ENCODE measurements at regions not wholly inside any gene's neighbourhood (a gene's known extent, or its start where the extent isn't known, plus 50 kb on each side); places are given as distances from the start of the nearest gene placed in this dataset.

DNA sequence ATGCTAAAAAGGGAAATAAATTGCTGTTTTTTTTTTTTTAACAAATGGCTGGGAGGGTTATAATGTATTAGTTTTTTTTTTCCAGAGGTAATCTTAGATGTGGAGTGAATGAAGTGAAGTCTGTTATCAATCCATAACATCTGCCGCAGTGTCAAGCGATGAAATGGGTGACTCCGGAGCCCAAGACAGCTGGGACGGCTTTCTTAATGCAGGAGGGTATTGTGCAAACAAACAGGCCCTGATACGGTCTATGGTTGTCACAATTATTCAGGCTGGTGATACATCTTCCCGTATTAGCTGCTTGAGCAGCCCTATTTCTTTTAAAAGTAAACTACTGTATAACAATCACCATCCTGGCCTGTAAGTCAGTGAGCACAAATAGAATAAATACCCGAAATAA, 1231.2 kb downstream of the GATA3 start:
- no peak for TF ChIP-seq ZNF274 (IDR thresholded peaks at IDR 0.05; ENCODE audit: low read depth, low read length)
- H3K4me3 ChIP-seq (ENCODE audit: low read length), result no peak overlapping the region

DNA sequence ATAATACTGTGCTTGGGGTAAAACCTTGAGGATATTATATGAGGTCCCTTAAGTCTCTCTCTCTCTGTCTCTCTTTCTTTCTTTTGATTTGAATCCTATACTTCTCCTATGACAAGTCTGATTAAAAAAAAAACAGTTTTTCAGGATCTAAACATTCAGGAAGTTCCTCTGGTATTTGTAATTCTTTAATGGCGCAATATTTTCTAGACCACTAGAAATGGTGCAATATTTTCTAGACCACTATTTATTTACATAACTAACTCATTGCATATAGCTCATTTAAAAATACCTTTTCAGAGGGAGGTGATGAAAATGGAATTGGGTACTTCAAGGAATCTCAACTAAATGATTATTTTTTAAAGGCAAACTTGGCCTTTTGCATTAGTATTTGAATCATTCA, 1235.3 kb downstream of the GATA3 start:
- no peak overlapping the region for H3K4me3 ChIP-seq (ENCODE audit: low read length)

DNA sequence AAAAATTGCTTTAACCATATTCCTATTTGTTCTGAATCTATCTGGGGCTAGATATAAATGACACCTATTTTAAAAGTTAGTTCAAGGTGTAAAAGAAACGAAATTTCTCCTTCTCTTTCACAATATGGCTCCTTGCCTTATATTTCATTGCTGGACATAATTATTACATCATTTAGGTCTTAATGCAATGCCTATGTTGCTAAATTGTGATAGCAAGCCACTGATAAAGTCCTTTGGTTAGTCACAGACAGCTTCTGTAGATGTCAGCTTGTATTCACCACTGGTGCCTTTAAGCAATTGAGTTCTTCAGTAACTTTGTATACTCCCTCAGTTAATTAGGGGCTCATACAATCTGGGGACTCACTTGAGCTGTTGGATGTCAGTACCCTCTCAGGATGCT, 1236.6 kb downstream of the GATA3 start:
- H3K4me3 ChIP-seq (ENCODE audit: low read length), result no peak overlapping the region
- no peak for TF ChIP-seq ZNF274 (IDR thresholded peaks at IDR 0.05; ENCODE audit: low read depth, low read length)

More for the DNA sequence above, 1235.3 kb downstream of the GATA3 start:
- no peak for TF ChIP-seq ZNF274 (IDR thresholded peaks at IDR 0.05; ENCODE audit: low read depth, low read length)

DNA sequence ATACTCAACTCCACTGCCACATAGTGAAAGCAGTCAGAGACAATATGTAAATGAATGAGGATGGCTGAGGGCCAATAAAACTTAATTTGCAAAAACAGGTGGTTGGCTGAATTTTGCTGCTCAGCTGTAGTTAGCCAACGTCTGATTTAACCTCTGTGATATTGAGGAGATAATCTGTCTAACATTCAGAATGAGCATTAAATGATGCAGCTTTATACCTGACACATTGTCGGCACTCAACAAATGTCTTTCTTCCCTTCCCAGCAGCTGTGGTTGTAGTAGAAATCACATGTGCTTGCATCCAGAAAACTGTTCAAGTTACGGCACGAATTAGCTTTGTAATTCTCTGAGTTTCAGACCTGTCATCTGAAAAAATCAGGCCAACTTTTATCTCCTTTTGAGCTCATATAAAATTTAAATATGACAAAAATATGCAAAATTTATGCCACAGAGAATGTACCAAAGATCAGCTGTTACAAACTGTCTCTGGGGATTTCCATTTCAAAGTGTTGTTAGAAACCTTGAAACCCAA, 1239.7 kb downstream of the GATA3 start:
- TF ChIP-seq ZNF274 (IDR thresholded peaks at IDR 0.05; ENCODE audit: low read depth, low read length), result no peak
- no peak overlapping the region for H3K4me3 ChIP-seq (ENCODE audit: low read length)

DNA sequence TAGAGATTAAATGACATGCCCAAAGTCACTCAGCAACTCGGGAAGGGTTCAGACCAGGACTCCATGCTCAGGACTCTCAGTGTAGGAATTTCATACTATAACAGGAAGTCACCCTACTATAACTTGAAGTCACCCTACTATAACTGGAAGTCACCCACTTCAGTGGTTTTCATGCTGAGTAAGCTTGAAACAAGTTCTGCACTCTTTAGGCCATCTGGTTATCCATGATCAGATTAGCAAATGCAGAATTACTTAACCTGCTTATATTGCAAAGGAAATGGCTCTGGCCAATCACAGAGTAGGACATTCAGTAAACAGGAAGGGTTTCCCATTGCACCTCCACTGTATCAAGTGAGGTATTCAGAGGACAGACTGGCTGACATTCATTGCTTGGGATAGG, 1240.4 kb downstream of the GATA3 start:
- no peak for TF ChIP-seq ZNF274 (IDR thresholded peaks at IDR 0.05; ENCODE audit: low read depth, low read length)
- H3K4me3 ChIP-seq (ENCODE audit: low read length), result no peak overlapping the region

DNA sequence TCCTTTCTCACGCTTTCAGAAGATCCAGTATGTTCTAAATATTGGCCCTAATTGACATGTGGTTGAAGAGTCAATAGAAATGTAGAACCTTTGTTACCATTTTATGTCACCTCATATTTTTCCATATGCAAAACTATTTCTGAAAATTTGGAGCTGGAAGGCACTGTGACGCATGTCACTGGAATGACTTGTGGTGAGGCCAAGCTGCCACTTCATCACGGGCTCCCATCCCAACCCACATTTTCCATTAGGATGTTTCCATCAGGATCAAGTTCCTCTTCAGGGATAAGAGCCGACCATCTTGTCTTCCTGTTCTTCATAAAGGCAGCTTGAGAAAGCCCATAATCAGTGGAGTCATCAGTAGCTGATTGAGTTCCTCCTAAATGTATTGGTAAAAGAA, 1241.7 kb downstream of the GATA3 start:
- TF ChIP-seq ZNF274 (IDR thresholded peaks at IDR 0.05; ENCODE audit: low read depth, low read length), result no peak
- H3K4me3 ChIP-seq (ENCODE audit: low read length), result no peak overlapping the region

DNA sequence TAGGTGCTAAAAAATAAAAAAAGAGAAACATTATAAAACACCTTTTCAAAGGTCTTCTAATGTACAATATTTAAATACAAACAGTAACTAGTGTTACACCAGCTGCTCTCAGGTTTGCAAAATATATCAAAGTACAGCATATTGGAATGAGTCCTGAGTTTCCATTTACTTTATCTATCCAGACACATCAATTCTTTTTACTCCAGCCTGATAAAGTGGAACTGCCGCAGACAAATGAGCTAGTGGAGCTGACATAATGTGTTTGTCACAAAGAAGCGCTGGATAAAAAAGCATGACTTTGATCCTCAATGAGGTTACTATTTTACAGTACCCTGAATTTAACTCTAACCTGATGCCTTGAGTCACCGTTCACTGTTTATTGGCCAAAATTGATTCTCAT, 1243.1 kb downstream of the GATA3 start:
- TF ChIP-seq ZNF274 (IDR thresholded peaks at IDR 0.05; ENCODE audit: low read depth, low read length), result no peak
- no peak overlapping the region for H3K4me3 ChIP-seq (ENCODE audit: low read length)

DNA sequence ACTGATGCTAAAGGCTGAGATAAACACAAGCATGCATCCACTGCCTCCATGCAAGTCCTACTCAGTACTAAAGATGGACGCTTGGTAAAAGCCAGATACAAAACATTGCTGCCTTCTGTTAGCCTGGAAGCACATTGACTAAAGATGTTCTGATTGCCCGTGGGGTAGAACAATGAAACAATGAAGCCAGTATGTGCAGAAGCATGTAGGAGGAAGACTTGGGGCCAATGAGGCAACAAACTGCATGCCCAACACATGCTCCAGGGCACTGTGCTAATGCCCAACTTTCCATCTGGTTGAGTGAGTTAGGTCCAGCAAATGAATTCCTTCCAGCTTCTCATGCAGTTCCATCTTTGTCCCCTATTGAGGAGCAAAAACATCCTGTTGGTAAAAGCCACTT, 1245.5 kb downstream of the GATA3 start:
- no peak overlapping the region for H3K4me3 ChIP-seq (ENCODE audit: low read length)
- no peak for TF ChIP-seq ZNF274 (IDR thresholded peaks at IDR 0.05; ENCODE audit: low read depth, low read length)

DNA sequence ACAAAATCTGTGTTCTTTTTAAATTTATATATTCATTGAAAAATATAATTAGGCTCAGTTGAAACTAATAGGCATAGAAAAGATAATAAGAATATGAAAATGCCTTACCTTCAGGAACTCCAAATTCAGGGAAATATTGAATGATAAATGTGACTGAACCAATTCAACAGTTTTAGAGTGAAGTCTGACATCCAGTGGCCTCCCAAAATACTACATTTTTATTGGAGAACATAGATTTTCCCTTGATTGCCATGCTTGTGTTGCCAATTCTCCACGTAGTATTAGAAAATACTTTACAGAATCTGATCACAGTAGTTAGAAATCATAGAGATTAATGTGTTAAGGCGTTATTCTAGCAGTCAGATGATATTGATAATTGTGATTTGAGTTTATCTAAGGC, 1246.7 kb downstream of the GATA3 start:
- H3K4me3 ChIP-seq (ENCODE audit: low read length), result no peak overlapping the region
- TF ChIP-seq ZNF274 (IDR thresholded peaks at IDR 0.05; ENCODE audit: low read depth, low read length), result no peak

DNA sequence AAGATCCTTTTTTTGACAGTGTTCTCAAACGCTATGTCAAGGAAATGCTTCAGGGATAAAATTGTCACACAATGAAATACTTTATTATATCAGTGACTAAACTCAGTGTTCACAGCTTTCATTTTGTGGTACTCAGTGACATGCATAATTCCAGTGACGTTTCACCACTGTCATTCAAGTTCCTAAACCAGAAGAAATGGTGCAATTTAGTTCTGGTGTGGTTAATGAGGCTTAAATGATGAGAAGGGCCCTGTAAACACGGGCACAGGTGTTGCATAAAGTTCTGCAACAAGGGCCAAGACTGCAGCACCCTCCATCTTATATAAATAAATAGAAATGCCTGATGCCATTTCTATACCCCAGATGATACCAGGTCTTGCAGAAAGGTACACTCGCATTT, 1247.1 kb downstream of the GATA3 start:
- no peak for TF ChIP-seq ZNF274 (IDR thresholded peaks at IDR 0.05; ENCODE audit: low read depth, low read length)

DNA sequence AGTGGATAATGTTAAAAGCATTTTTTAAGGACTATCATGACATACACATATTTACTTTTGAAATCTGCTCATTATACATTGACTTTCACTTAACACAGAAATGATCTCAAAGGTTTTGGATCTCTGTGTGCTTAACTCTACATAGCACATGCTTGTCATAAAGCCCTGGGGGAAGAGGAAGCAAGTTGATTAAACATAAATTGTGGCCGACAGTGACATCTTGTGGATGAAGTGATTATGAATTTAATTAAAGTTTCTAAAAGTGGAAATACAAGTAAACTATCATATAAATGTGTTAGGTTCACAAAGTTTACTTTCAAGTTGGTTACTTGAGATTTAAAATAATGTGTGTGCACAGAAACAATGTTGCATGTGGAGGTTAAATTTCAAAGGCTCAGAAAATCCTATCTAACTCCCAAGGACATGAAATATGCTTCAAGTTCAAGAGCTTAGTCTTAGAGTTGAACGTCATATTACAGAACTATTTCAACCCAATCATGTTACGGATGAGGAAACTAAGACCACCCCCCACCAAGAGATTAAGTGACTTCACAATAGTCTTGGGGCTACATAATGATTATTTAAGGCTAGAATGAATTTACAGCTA, 1247.8 kb downstream of the GATA3 start:
- no peak overlapping the region for H3K4me3 ChIP-seq (ENCODE audit: low read length)
- TF ChIP-seq ZNF274 (IDR thresholded peaks at IDR 0.05; ENCODE audit: low read depth, low read length), result no peak

More for the DNA sequence above, 1247.1 kb downstream of the GATA3 start:
- no peak overlapping the region for H3K4me3 ChIP-seq (ENCODE audit: low read length)

DNA sequence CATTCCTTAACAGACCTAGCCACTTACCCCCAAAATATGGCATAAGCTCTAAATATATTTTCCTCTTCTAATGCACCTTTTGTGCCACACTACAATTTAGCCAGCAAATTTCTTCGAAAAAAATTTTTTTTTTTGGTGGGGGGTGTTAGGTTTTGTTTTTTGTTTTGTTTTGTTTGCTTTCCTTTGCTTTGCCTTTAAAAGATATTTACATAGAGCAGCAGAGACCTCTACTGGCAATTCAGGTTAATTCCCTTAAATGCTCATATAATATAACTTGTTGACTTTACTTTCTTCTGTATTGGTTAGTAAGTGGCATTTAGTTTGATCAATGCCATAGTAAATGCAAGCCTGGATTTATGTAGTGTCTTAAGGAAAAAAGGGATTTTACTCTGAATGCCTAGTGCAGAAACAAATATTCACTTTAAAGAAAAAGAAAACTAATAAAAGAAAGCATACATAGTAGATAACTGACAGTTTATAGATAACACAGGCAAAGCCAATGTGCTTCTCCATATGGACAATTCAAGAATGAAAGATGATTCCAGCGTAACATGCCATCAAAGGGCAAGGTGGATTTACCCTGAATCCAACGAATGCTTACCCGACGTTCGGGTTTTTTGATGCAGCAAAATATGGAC, 1250.6 kb downstream of the GATA3 start:
- no peak for TF ChIP-seq ZNF274 (IDR thresholded peaks at IDR 0.05; ENCODE audit: low read depth, low read length)
- H3K4me3 ChIP-seq (ENCODE audit: low read length), result no peak overlapping the region

DNA sequence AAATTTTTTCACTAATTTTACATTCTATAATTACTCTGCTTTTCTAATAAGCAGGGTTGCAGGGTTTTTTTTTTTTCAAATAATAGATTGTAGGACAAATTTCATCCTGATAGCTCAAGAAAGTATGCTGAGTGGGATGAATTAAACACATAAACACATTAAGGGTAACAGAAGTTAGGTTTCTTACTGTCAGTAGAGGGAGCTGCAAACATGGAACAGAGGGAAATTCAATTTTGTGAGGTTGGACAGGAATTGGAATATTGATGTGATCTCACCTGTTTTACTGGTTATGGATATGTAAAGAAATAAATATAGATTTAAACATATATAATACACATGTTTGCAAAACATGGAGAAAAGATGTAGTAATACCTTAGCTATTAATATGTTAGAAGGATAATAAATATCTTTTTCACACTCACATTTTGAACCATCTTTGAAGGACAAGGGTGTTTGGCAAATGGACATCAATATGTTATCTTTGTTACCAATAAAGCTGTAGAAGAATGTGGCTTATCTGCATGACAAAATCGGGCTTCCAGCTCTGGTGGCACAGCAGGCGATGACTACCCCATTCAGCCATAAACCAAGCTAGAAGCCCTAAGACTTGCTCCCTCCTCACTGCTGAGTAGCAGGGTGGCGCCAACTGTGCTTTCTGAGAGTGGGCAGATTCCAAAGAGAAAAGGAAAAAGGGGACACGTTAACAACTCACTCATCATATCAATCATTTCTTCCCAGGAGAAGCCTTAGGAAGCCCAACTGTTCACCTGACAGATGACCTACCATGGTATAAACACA, 1257.4 kb downstream of the GATA3 start:
- H3K4me3 ChIP-seq (ENCODE audit: low read length), result no peak overlapping the region

DNA sequence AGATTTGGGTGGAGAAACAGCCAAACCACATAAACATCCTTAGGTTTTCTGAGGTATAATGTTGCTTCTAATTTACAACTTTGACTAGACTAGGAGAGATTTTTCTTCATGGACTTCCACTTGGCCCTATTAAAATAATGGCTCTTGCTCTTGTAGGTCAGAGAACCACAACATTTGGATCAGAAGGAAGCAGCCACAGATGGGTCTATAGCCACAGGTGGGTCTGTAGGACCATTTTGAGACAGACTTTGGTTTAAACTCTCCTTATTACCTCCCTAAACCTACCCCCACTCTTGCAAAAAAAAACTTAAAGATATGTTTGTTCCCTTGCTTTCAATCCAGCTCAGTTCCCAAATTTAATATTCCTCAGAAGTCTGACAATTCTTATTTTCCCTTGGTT, 1260.8 kb downstream of the GATA3 start:
- no peak for TF ChIP-seq ZNF274 (IDR thresholded peaks at IDR 0.05; ENCODE audit: low read depth, low read length)

More for the DNA sequence above, 1257.4 kb downstream of the GATA3 start:
- TF ChIP-seq ZNF274 (IDR thresholded peaks at IDR 0.05; ENCODE audit: low read depth, low read length), result no peak

DNA sequence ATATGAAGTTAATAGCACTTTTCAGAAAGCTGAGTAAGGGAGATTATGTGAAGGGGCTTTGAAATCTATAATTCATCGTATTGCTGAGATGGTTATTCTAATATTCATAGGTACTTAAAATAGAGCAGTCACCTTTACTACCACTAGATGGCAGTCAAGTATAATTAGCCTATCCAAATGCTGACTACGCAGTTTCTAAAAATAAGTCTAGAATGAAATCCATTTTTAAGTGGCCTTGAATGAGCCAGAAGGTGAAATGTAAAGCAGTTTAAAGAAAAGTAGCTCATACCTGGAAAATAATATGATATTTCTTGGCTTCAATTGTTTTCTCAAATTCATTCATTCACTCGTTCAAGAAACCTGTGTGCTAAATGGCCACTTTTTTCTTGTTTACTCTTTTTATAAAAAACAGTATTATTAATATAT, 1277.1 kb downstream of the GATA3 start:
- H3K4me3 ChIP-seq (ENCODE audit: low read length), result no peak overlapping the region

More for the DNA sequence above, 1260.8 kb downstream of the GATA3 start:
- H3K4me3 ChIP-seq (ENCODE audit: low read length), result no peak overlapping the region

More for the DNA sequence above, 1277.1 kb downstream of the GATA3 start:
- TF ChIP-seq ZNF274 (IDR thresholded peaks at IDR 0.05; ENCODE audit: low read depth, low read length), result no peak

Data from GM08714 (cell line).